Ishikawa (cell line): ENCODE measurements at regions not wholly inside any gene's neighbourhood (a gene's known extent, or its start where the extent isn't known, plus 50 kb on each side); places are given as distances from the start of the nearest gene placed in this dataset.

Experiments used
- CEBPB ChIP-seq: IDR thresholded peaks from 2 replicates; pipeline ENCODE4 v1.6.1; 2012
- CREB1 ChIP-seq: IDR thresholded peaks from 2 replicates; pipeline ENCODE4 v1.6.1; 2012; ENCODE audit warnings: low read depth
- EGR1 ChIP-seq: IDR thresholded peaks from 2 replicates; pipeline ENCODE4 v1.6.1; 2012
- EP300 ChIP-seq: IDR thresholded peaks from 2 replicates; pipeline ENCODE4 v1.6.1; 2012; ENCODE audit warnings: borderline replicate concordance
- FOXM1 ChIP-seq: IDR thresholded peaks from 2 replicates; pipeline ENCODE4 v1.6.1; 2012; ENCODE audit warnings: low read depth, borderline replicate concordance
- NFIC ChIP-seq: IDR thresholded peaks from 2 replicates; pipeline ENCODE4 v1.6.1; 2012
- RAD21 ChIP-seq: IDR thresholded peaks from 2 replicates; pipeline ENCODE4 v1.6.1; 2012; ENCODE audit warnings: low read depth
- TAF1 ChIP-seq: IDR thresholded peaks from 2 replicates; pipeline ENCODE4 v1.6.1; 2012; ENCODE audit warnings: low read depth, mild to moderate bottlenecking
- TCF12 ChIP-seq: IDR thresholded peaks from 2 replicates; pipeline ENCODE4 v1.6.1; 2012; ENCODE audit warnings: low read depth
- TEAD4 ChIP-seq: IDR thresholded peaks from 2 replicates; pipeline ENCODE4 v1.6.1; 2012
- YY1 ChIP-seq: IDR thresholded peaks from 2 replicates; pipeline ENCODE4 v1.6.1; 2012; ENCODE audit warnings: low read depth
- ZBTB7A ChIP-seq: IDR thresholded peaks from 2 replicates; pipeline ENCODE4 v1.6.1; 2012; ENCODE audit warnings: low read depth
- TF ChIP-seq, protein P1 (sequence below): IDR thresholded peaks from 2 replicates; pipeline ENCODE4 v1.6.1; 2012
- TF ChIP-seq, protein P2 (sequence below): IDR thresholded peaks from 2 replicates; pipeline ENCODE4 v1.6.1; 2012
- TF ChIP-seq, protein P3 (sequence below): IDR thresholded peaks from 2 replicates; pipeline ENCODE4 v1.6.1; 2012; ENCODE audit warnings: low read depth, mild to moderate bottlenecking

DNA sequence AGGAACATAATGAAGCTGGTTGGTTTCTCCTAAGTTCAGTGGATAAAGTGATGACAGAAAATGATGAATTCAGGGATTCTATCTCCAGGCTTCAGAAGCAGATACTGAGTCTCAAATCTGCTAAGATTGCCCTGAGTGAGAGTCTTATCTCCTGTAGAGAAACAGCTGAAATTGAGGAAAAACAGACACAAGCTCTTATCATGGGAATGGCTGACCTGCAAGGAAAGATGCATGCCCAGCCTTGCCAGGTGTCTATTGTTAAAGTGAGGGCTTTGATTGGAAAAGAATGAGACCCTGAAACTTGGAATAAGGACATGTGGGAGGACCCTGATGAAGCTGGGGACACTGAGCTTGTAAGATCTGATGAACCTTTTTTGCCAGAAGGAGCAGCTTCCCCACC, 100.3 kb downstream of the DNAJB9 start:
- no peak for TF ChIP-seq ZBTB7A
- no peak for TF ChIP-seq TEAD4
- no peak for TF ChIP-seq CEBPB

DNA sequence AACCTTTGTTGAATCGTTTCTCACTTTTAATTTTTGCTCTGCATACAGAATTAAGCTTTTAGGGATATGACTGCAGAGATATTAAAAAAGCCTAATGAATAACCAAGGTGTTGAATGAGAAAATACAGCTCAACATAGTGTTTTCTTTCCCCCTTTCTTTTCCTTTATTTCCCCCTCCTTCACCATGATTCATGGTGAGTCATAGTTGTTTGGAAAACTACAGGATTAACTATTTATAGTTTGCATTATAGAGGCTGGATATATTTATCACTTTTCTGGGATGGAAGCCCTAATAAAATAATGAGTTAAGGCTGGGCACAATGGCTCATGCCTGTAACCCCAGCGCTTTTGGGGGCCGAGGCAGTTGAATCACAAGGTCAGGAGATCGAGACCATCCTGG, 115.0 kb downstream of the DNAJB9 start:
- no peak for TF ChIP-seq FOXM1
- TF ChIP-seq, protein P1, sequence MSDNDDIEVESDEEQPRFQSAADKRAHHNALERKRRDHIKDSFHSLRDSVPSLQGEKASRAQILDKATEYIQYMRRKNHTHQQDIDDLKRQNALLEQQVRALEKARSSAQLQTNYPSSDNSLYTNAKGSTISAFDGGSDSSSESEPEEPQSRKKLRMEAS, result no peak
- TF ChIP-seq, protein P2, sequence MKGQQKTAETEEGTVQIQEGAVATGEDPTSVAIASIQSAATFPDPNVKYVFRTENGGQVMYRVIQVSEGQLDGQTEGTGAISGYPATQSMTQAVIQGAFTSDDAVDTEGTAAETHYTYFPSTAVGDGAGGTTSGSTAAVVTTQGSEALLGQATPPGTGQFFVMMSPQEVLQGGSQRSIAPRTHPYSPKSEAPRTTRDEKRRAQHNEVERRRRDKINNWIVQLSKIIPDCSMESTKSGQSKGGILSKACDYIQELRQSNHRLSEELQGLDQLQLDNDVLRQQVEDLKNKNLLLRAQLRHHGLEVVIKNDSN, result no peak
- TF ChIP-seq CREB1, result no peak
- TF ChIP-seq CEBPB, result no peak
- no peak for TF ChIP-seq NFIC
- no peak for TF ChIP-seq EP300
- TF ChIP-seq EGR1, result no peak
- no peak for TF ChIP-seq YY1
- TF ChIP-seq ZBTB7A, result no peak
- no peak for TF ChIP-seq TEAD4
- no peak for TF ChIP-seq RAD21
- TF ChIP-seq, protein P3, sequence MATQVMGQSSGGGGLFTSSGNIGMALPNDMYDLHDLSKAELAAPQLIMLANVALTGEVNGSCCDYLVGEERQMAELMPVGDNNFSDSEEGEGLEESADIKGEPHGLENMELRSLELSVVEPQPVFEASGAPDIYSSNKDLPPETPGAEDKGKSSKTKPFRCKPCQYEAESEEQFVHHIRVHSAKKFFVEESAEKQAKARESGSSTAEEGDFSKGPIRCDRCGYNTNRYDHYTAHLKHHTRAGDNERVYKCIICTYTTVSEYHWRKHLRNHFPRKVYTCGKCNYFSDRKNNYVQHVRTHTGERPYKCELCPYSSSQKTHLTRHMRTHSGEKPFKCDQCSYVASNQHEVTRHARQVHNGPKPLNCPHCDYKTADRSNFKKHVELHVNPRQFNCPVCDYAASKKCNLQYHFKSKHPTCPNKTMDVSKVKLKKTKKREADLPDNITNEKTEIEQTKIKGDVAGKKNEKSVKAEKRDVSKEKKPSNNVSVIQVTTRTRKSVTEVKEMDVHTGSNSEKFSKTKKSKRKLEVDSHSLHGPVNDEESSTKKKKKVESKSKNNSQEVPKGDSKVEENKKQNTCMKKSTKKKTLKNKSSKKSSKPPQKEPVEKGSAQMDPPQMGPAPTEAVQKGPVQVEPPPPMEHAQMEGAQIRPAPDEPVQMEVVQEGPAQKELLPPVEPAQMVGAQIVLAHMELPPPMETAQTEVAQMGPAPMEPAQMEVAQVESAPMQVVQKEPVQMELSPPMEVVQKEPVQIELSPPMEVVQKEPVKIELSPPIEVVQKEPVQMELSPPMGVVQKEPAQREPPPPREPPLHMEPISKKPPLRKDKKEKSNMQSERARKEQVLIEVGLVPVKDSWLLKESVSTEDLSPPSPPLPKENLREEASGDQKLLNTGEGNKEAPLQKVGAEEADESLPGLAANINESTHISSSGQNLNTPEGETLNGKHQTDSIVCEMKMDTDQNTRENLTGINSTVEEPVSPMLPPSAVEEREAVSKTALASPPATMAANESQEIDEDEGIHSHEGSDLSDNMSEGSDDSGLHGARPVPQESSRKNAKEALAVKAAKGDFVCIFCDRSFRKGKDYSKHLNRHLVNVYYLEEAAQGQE, result no peak
- no peak for TF ChIP-seq TAF1
- TF ChIP-seq TCF12, result no peak

DNA sequence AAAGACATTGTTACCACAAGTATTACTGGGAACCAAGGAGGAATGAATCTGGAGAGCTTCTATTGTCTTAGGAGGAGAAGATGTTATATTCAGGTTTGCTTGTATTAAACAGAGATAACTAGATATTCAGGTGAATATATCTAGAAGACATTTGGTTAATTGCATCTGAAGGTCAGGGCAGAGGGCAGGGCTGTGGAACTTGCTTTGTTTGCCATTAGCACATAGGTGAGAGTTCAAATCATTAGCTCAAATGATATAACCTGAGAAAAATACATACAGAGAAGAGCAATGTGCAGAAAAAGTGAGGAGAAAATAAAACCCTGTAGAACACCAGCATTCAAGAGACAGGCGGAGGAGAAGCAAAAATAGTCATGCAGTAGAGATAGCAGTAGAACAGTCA, 116.8 kb downstream of the DNAJB9 start:
- TF ChIP-seq FOXM1 (no peak), ZBTB7A (no peak), TCF12 (no peak), TAF1 (no peak), NFIC (no peak), CEBPB (no peak)

DNA sequence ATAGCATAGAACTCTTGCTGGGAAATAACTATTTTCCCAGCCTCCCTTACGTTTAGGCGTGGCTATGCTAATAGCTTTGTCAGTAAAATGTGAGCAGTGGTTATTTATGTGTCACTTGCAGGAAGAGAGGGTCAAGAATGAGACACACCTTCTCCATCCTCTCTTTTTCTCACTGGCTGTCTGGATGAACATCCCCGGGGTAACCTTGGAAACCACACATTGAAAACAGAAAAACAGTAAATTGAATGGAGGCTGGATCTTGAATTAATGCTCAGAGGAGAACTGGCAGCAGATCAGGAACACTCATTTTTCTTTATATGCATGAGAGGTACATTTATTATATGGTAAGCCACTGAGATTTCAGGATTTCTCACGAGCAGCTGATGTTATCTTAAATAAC, 127.6 kb downstream of the DNAJB9 start:
- TF ChIP-seq ZBTB7A (no peak), NFIC (no peak), FOXM1 (no peak), CEBPB (no peak), EP300 (no peak), CREB1 (no peak), TAF1 (no peak), TEAD4 (no peak), TCF12 (no peak), YY1 (no peak), EGR1 (no peak), RAD21 (no peak)
- TF ChIP-seq, protein P3, result no peak
- TF ChIP-seq, protein P1, result no peak
- TF ChIP-seq, protein P2, result no peak

DNA sequence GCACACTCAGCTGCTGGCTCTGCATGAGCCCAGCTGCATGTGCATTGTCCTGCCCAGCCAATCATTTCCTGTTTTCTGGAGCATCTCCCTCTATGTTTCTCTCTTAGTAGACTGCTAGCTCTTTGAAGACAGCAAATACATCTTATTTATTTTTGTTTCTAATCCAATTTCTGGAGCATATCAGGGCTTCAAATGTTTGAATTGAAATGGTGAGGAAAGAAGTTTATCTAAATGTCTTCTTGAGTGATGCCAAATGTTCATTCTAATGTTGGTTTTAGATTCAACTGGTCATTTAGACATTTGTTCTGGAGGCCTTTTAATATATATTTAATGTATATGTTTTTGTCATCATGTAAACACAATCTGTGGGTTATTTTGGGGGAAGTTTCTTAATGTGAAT, 141.9 kb downstream of the DNAJB9 start:
- no peak for TF ChIP-seq FOXM1
- TF ChIP-seq, protein P2, result no peak
- TF ChIP-seq TCF12, result no peak
- no peak for TF ChIP-seq CREB1
- TF ChIP-seq ZBTB7A, result no peak
- TF ChIP-seq CEBPB, result no peak

DNA sequence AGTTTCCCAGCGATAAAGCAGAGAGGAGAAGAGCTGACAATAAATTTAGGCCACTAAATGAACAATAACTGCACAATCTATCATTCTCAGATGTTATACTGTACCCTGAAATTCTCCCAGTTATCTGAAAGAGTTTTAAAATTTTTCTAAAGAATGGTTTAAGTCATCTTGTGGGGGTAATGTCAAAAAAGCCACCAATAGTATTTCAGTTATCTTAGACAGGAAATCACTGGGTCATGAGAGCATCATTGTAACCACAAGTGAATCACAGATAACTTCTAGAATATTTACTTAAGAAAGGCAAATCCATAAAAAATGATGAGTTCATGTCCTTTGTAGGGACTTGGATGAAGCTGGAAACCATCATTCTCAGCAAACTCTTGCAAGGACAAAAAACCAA, 147.1 kb downstream of the DNAJB9 start:
- TF ChIP-seq TAF1 (no peak), RAD21 (no peak), YY1 (no peak), EP300 (no peak), CEBPB (no peak), EGR1 (no peak), ZBTB7A (no peak), FOXM1 (no peak)
- TF ChIP-seq, protein P3, result no peak
